H9 (cell line): ENCODE measurements at regions not wholly inside any gene's neighbourhood (a gene's known extent, or its start where the extent isn't known, plus 50 kb on each side); places are given as distances from the start of the nearest gene placed in this dataset.

Experiments used
- DNase-seq: peaks from one replicate; pipeline ENCODE4 v3.0.0-alpha.2; 2017
- H2AFZ ChIP-seq: one replicate; pipeline ENCODE4 v1.6.1; 2013; ENCODE audit warnings: mild to moderate bottlenecking, low read length, control low read depth, moderate library complexity
- H2AK5ac ChIP-seq: 2 replicates; pipeline ENCODE4 v1.6.1; 2013; ENCODE audit warnings: low read length, control low read depth, mixed read lengths; ENCODE audit not compliant: insufficient read length
- H2BK120ac ChIP-seq: one replicate; pipeline ENCODE4 v1.6.1; 2013; ENCODE audit warnings: low read depth, mild to moderate bottlenecking, low read length, control low read depth, inconsistent platforms; ENCODE audit not compliant: poor library complexity, severe bottlenecking
- H2BK12ac ChIP-seq: 2 replicates; pipeline ENCODE4 v1.6.1; 2013; ENCODE audit warnings: low read length, control low read depth, mixed read lengths, low read depth; ENCODE audit not compliant: insufficient read length
- H2BK15ac ChIP-seq: 2 replicates; pipeline ENCODE4 v1.6.1; 2013; ENCODE audit warnings: low read depth, low read length, control low read depth
- H2BK20ac ChIP-seq: one replicate; pipeline ENCODE4 v1.6.1; 2013; ENCODE audit warnings: low read depth, mild to moderate bottlenecking, low read length, control low read depth, inconsistent platforms; ENCODE audit not compliant: poor library complexity, severe bottlenecking
- H2BK5ac ChIP-seq: 2 replicates; pipeline ENCODE4 v1.6.1; 2013; ENCODE audit warnings: low read length, control low read depth, mixed read lengths; ENCODE audit not compliant: insufficient read length
- H3K14ac ChIP-seq: 2 replicates; pipeline ENCODE4 v1.6.1; 2013; ENCODE audit warnings: low read length, control low read depth; ENCODE audit not compliant: insufficient read depth
- H3K18ac ChIP-seq: 2 replicates; pipeline ENCODE4 v1.6.1; 2013; ENCODE audit warnings: low read depth, mild to moderate bottlenecking, mixed read lengths, low read length, control low read depth; ENCODE audit not compliant: insufficient read length
- H3K23ac ChIP-seq: 2 replicates; pipeline ENCODE4 v1.6.1; 2013; ENCODE audit warnings: low read length, control low read depth, mixed read lengths, low read depth; ENCODE audit not compliant: insufficient read length
- H3K23me2 ChIP-seq: 2 replicates; pipeline ENCODE4 v1.6.1; 2013; ENCODE audit warnings: low read depth, mild to moderate bottlenecking, mixed read lengths, low read length, control low read depth; ENCODE audit not compliant: insufficient read length, poor library complexity, severe bottlenecking
- H3K27ac ChIP-seq: 2 replicates; pipeline ENCODE4 v1.5.1; 2013; ENCODE audit warnings: low read length, control low read depth, mixed read lengths, low read depth; ENCODE audit not compliant: insufficient read length
- H3K27me3 ChIP-seq: 2 replicates; pipeline ENCODE4 v1.6.1; 2013; ENCODE audit warnings: low read length, control low read depth, inconsistent platforms; ENCODE audit not compliant: insufficient read depth
- H3K4ac ChIP-seq: 2 replicates; pipeline ENCODE4 v1.6.1; 2013; ENCODE audit warnings: low read depth, mild to moderate bottlenecking, control low read depth, inconsistent platforms, low read length, moderate library complexity
- H3K4me1 ChIP-seq: 2 replicates; pipeline ENCODE4 v1.6.1; 2013; ENCODE audit warnings: low read length, control low read depth, inconsistent platforms; ENCODE audit not compliant: insufficient read depth
- H3K4me2 ChIP-seq: 2 replicates; pipeline ENCODE4 v1.6.1; 2013; ENCODE audit warnings: low read length, control low read depth, mixed read lengths; ENCODE audit not compliant: insufficient read length, insufficient read depth
- H3K56ac ChIP-seq: 2 replicates; pipeline ENCODE4 v1.6.1; 2013; ENCODE audit warnings: low read depth, mild to moderate bottlenecking, mixed read lengths, low read length, control low read depth; ENCODE audit not compliant: insufficient read length
- H3K79me1 ChIP-seq: 2 replicates; pipeline ENCODE4 v1.6.1; 2013; ENCODE audit warnings: low read depth, mild to moderate bottlenecking, moderate library complexity, low read length, control low read depth, inconsistent platforms; ENCODE audit not compliant: insufficient read depth, poor library complexity, severe bottlenecking
- H3K79me2 ChIP-seq: 2 replicates; pipeline ENCODE4 v1.6.1; 2013; ENCODE audit warnings: low read length, control low read depth, inconsistent platforms; ENCODE audit not compliant: insufficient read depth
- H3K9ac ChIP-seq: 2 replicates; pipeline ENCODE4 v1.6.1; 2013; ENCODE audit warnings: low read length, control low read depth, mixed read lengths; ENCODE audit not compliant: insufficient read length; ENCODE audit errors: extremely low read depth
- H3K9me3 ChIP-seq: one replicate; pipeline ENCODE4 v1.6.1; 2013; ENCODE audit warnings: low read depth, low read length, inconsistent platforms; ENCODE audit not compliant: control insufficient read depth
- H3T11ph ChIP-seq: one replicate; pipeline ENCODE4 v1.6.1; 2013; ENCODE audit warnings: mild to moderate bottlenecking, low read length, control low read depth, inconsistent platforms
- H4K20me1 ChIP-seq: one replicate; pipeline ENCODE4 v1.6.1; 2013; ENCODE audit not compliant: control insufficient read depth, insufficient read length, insufficient read depth
- H4K5ac ChIP-seq: 2 replicates; pipeline ENCODE4 v1.6.1; 2013; ENCODE audit warnings: low read depth, mild to moderate bottlenecking, mixed read lengths, low read length, control low read depth; ENCODE audit not compliant: insufficient read length
- H4K8ac ChIP-seq: replicated peaks from 2 replicates; pipeline ENCODE4 v1.6.1; 2013; ENCODE audit warnings: low read length, control low read depth, mixed read lengths, low read depth; ENCODE audit not compliant: insufficient read length
- H4K91ac ChIP-seq: 2 replicates; pipeline ENCODE4 v1.6.1; 2013; ENCODE audit warnings: low read depth, mild to moderate bottlenecking, moderate library complexity, mixed read lengths, low read length, control low read depth; ENCODE audit not compliant: insufficient read length
- H3K27ac Mint-ChIP-seq, 3 experiments: 2 replicates in 2 of 3; 3 replicates in 1 of 3; pipeline ENCODE4 v1.8.0; 2020 to 2021; ENCODE audit warnings: mixed read lengths in 3 of 3, mild to moderate bottlenecking in 1 of 3, moderate library complexity in 1 of 3
- H3K27me3 Mint-ChIP-seq: 2 replicates; pipeline ENCODE4 v1.8.0; 2021; ENCODE audit warnings: low read depth, mild to moderate bottlenecking, moderate library complexity, mixed read lengths
- H3K36me3 Mint-ChIP-seq, 3 experiments: 2 replicates in 2 of 3; 3 replicates in 1 of 3; pipeline ENCODE4 v1.8.0; 2020 to 2021; ENCODE audit warnings: low read depth in 3 of 3, mixed read lengths in 3 of 3; ENCODE audit not compliant: insufficient read depth in 1 of 3
- H3K4me1 Mint-ChIP-seq, 2 experiments: 2 replicates each; pipeline ENCODE4 v1.8.0; 2020; ENCODE audit warnings: mixed read lengths in 2 of 2
- H3K4me3 Mint-ChIP-seq, 2 experiments: 2 replicates in 1 of 2; 3 replicates in 1 of 2; pipeline ENCODE4 v1.8.0; 2020 to 2021; ENCODE audit warnings: mild to moderate bottlenecking in 2 of 2, mixed read lengths in 2 of 2, moderate library complexity in 1 of 2
- H3K9me3 Mint-ChIP-seq, 2 experiments: 2 replicates in 1 of 2; 3 replicates in 1 of 2; pipeline ENCODE4 v1.8.0; 2020; ENCODE audit warnings: mild to moderate bottlenecking in 2 of 2, mixed read lengths in 2 of 2, moderate library complexity in 1 of 2
- WGBS: extraction: QIAGEN DNeasy Blood & Tissue Kit; methylation state at CpG from one replicate; pipeline ENCODE4 v1.1.7; 2013; ENCODE audit warnings: missing lambda C conversion rate, low lambda C conversion rate, mixed read lengths; ENCODE audit not compliant: insufficient read length; ENCODE audit errors: extremely low coverage; 5-methylcytosine and 5-hydroxymethylcytosine counted together
- TF ChIP-seq, protein P1 (sequence below): fragments of 200-600 bp; sonication (generic); conservative IDR thresholded peaks from 3 replicates; pipeline ENCODE4 v1.8.0; 2021; ENCODE audit warnings: antibody characterized with exemption, mild to moderate bottlenecking

DNA sequence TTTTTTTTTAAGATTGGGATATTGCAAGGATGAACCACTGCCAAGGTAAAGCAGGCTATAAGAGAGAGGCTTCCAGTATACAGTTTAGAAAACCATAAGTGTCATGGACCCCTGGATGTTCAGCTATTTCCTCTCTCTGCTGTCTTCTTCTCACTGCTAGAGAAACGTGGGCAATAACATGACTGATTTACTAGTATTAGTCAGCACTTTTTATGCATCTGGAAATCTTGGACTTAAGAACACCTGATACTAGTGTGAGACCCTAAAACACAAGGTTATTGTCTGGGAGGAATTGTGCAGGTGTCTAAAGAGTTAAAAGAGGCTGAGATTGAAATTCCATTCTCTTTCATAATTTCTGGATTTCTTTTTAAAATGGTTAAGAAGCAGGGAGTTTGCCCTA is 460.6 kb upstream of the MCTP2 start:
- no peaks in the 10 kb centered on the region for H3K27me3 ChIP-seq
- peaks cover 3 to 8% of the 10 kb centered on the region in 2 experiments; a peak in 4 of 5 replicates for H3K9me3 Mint-ChIP-seq
- peaks cover 7 to 11% of the 10 kb centered on the region in 2 experiments for H3K4me1 Mint-ChIP-seq
- no peak overlapping the region for H3K4ac ChIP-seq
- no peaks in the 10 kb centered on the region; the same call in none of the 2 replicates for H3K27me3 Mint-ChIP-seq
- no peak overlapping the region for H3K9ac ChIP-seq
- H2AK5ac ChIP-seq, result no peak overlapping the region
- no peak overlapping the region for H3K18ac ChIP-seq
- H3T11ph ChIP-seq, result no peak overlapping the region
- no peaks in the 10 kb centered on the region for H4K20me1 ChIP-seq
- H3K4me1 ChIP-seq, result 0 out of 2 replicates have a peak, but pooled peaks cover 3% of the 10 kb centered on the region
- no peaks in the 10 kb centered on the region for H3K23me2 ChIP-seq
- H3K14ac ChIP-seq, result no peak overlapping the region
- H3K36me3 Mint-ChIP-seq, result no peaks in the 10 kb centered on the region; a peak in 2 of 7 replicates
- WGBS, result no CpG with 5 or more reads among the region's 1 CpG
- no peak overlapping the region for H4K8ac ChIP-seq
- H3K56ac ChIP-seq, result no peak overlapping the region
- H2BK15ac ChIP-seq, result no peak overlapping the region
- H3K79me2 ChIP-seq, result no peaks in the 10 kb centered on the region
- H3K4me2 ChIP-seq, result no peak overlapping the region
- no peak overlapping the region for H3K23ac ChIP-seq
- no peak overlapping the region for H3K27ac Mint-ChIP-seq
- H3K9me3 ChIP-seq, result no peaks in the 10 kb centered on the region
- H4K91ac ChIP-seq, result no peak overlapping the region
- H3K27ac ChIP-seq, result no peak overlapping the region
- no peaks in the 10 kb centered on the region for H3K79me1 ChIP-seq
- TF ChIP-seq, protein P1, sequence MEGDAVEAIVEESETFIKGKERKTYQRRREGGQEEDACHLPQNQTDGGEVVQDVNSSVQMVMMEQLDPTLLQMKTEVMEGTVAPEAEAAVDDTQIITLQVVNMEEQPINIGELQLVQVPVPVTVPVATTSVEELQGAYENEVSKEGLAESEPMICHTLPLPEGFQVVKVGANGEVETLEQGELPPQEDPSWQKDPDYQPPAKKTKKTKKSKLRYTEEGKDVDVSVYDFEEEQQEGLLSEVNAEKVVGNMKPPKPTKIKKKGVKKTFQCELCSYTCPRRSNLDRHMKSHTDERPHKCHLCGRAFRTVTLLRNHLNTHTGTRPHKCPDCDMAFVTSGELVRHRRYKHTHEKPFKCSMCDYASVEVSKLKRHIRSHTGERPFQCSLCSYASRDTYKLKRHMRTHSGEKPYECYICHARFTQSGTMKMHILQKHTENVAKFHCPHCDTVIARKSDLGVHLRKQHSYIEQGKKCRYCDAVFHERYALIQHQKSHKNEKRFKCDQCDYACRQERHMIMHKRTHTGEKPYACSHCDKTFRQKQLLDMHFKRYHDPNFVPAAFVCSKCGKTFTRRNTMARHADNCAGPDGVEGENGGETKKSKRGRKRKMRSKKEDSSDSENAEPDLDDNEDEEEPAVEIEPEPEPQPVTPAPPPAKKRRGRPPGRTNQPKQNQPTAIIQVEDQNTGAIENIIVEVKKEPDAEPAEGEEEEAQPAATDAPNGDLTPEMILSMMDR, result no peak
- no peak overlapping the region for H4K5ac ChIP-seq
- H2AFZ ChIP-seq, result no peak overlapping the region
- DNase-seq, result no peak
- H2BK120ac ChIP-seq, result no peak overlapping the region
- no peak overlapping the region for H2BK12ac ChIP-seq
- H2BK20ac ChIP-seq, result no peak overlapping the region
- H2BK5ac ChIP-seq, result no peak overlapping the region
- no peak overlapping the region for H3K4me3 Mint-ChIP-seq
